Esophagus muscularis mucosa (tissue), 4 donors: ENCODE measurements at regions not wholly inside any gene's neighbourhood (a gene's known extent, or its start where the extent isn't known, plus 50 kb on each side); places are given as distances from the start of the nearest gene placed in this dataset.

ENCODE experiments used
- DNase-seq: peaks from one replicate; pipeline ENCODE4 v3.0.0-alpha.2; 2017; ENCODE audit errors: extremely low spot score
- H3K27ac ChIP-seq, 4 donors: fragments of 200-600 bp; sonication (generic); replicated peaks in 1 of 4; 1 replicate in 3 of 4; 2 replicates in 1 of 4; pipeline ENCODE4 v1.5.1; 2016 to 2019; ENCODE audit warnings: mild to moderate bottlenecking in 1 of 4
- H3K27me3 ChIP-seq, 4 donors: fragments of 200-600 bp; sonication (generic); one replicate each; pipeline versions ENCODE4 v1.5.1 to v1.6.0; 2016 to 2019
- H3K36me3 ChIP-seq, 4 donors: fragments of 200-600 bp; sonication (generic); one replicate each; pipeline ENCODE4 v1.5.1; 2016 to 2019
- H3K4me1 ChIP-seq, 4 donors: fragments of 200-600 bp; sonication (generic); one replicate each; pipeline ENCODE4 v1.5.1; 2016 to 2019
- H3K4me3 ChIP-seq, 4 donors: fragments of 200-600 bp; sonication (generic); 1 replicate in 2 of 4; 2 replicates in 2 of 4; pipeline ENCODE4 v1.5.1; 2016 to 2019; ENCODE audit warnings: mild to moderate bottlenecking in 4 of 4, moderate library complexity in 1 of 4
- H3K9me3 ChIP-seq, 4 donors: fragments of 200-600 bp; sonication (generic); 1 replicate in 3 of 4; 2 replicates in 1 of 4; pipeline ENCODE4 v1.5.1; 2016 to 2019
- EP300 ChIP-seq: sonication (generic); formaldehyde crosslinking; IDR thresholded peaks from one replicate; pipeline ENCODE4 v1.6.1; 2017; ENCODE audit warnings: antibody characterized with exemption
- POLR2A ChIP-seq: fragments of 450-650 bp; IDR thresholded peaks from one replicate; pipeline ENCODE4 v1.6.1; 2017; ENCODE audit warnings: antibody characterized with exemption, moderate library complexity, mild to moderate bottlenecking, low read depth
- POLR2AphosphoS5 ChIP-seq, 2 donors: sonication (generic); formaldehyde crosslinking; IDR thresholded peaks; one replicate each; pipeline ENCODE4 v1.6.1; 2017; ENCODE audit warnings: antibody characterized with exemption in 2 of 2
- WGBS: methylation state at CpG from one replicate; pipeline ENCODE4 v1.1.5; 2018; 5-methylcytosine and 5-hydroxymethylcytosine counted together
- intact Hi-C: fragments of 100-400 bp; cut with DNase I; formaldehyde crosslinking; loops from one replicate; pipeline ENCODE4 v1.15.1; 2023
- TF ChIP-seq, protein P1 (sequence below), 3 experiments: fragments of 200-600 bp in 2 of 3; fragments of 450-650 bp in 1 of 3; sonication (generic) in 2 of 3; IDR thresholded peaks; one replicate each; pipeline ENCODE4 v1.5.1; 2017 to 2019; ENCODE audit warnings: antibody characterized with exemption in 3 of 3, mild to moderate bottlenecking in 2 of 3, moderate library complexity in 1 of 3

DNA sequence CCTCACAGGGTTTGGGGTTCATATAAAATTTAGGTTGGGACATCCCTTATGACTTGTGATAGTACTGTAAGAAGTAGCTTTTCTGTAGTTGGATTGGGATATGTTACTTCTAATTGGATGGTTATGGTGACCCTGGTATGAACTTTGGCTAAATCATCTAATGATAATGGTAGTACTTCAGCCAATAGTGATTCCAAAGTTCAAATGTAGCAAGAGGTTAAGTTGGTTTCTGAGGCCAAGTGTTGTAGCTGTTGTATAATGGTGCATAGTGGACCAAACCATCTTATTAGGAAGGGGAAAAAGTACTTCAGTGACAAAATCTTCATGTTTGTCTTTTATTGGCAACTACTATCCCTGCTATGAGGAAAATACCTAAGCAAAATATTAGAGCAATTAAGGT lies 542.1 kb upstream of the IGFBP3 start:
- no peak overlapping the region for H3K27ac ChIP-seq
- H3K27me3 ChIP-seq: no peaks in the 10 kb centered on the region
- no peak for DNase-seq
- no peaks in the 10 kb centered on the region for H3K36me3 ChIP-seq
- intact Hi-C loops: no loop called here
- TF ChIP-seq, protein P1, sequence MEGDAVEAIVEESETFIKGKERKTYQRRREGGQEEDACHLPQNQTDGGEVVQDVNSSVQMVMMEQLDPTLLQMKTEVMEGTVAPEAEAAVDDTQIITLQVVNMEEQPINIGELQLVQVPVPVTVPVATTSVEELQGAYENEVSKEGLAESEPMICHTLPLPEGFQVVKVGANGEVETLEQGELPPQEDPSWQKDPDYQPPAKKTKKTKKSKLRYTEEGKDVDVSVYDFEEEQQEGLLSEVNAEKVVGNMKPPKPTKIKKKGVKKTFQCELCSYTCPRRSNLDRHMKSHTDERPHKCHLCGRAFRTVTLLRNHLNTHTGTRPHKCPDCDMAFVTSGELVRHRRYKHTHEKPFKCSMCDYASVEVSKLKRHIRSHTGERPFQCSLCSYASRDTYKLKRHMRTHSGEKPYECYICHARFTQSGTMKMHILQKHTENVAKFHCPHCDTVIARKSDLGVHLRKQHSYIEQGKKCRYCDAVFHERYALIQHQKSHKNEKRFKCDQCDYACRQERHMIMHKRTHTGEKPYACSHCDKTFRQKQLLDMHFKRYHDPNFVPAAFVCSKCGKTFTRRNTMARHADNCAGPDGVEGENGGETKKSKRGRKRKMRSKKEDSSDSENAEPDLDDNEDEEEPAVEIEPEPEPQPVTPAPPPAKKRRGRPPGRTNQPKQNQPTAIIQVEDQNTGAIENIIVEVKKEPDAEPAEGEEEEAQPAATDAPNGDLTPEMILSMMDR (IDR thresholded peaks at IDR 0.05): no peak
- TF ChIP-seq EP300 (no peak), POLR2A (no peak), POLR2AphosphoS5 (IDR thresholded peaks at IDR 0.05) (no peak)
- peaks cover 0 to 58% (median 42%) of the 10 kb centered on the region in 4 donors for H3K9me3 ChIP-seq
- no peak overlapping the region for H3K4me3 ChIP-seq
- H3K4me1 ChIP-seq: no peaks in the 10 kb centered on the region

DNA sequence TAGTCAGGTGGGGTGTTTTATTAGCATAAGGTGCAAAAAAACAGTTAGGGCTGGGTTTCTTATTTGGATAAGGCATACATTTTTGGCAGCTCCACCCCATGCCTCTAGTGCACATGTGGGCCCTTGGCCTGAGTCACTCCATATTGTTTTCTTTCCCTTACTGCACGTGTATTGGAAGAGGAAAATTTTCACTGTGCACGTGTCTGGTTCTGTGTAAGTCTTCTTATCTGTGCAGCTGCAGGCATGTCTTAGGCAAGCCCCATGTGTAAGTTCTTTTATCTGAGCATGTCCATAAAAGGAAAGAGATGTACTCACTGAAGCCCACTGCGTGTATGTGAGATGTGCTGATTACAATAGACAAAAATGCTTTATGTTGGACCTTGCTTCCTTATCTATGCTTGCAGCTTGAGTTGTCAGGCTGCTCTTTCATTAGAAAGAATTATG lies 540.3 kb upstream of the IGFBP3 start:
- Histone ChIP-seq H3K27me3 (no peaks in the 10 kb centered on the region), H3K9me3 (peaks cover 0 to 40% (median 24%) of the 10 kb centered on the region in 4 donors), H3K27ac (no peak overlapping the region), H3K4me3 (no peak overlapping the region), H3K36me3 (no peaks in the 10 kb centered on the region), H3K4me1 (no peaks in the 10 kb centered on the region)
- no peak for DNase-seq
- 80% methylated on average over 3 of the region's 3 CpGs for WGBS
- TF ChIP-seq EP300 (no peak), POLR2A (no peak), POLR2AphosphoS5 (IDR thresholded peaks at IDR 0.05) (no peak)
- TF ChIP-seq, protein P1 (IDR thresholded peaks at IDR 0.05): no peak
- intact Hi-C loops: no loop called here

DNA sequence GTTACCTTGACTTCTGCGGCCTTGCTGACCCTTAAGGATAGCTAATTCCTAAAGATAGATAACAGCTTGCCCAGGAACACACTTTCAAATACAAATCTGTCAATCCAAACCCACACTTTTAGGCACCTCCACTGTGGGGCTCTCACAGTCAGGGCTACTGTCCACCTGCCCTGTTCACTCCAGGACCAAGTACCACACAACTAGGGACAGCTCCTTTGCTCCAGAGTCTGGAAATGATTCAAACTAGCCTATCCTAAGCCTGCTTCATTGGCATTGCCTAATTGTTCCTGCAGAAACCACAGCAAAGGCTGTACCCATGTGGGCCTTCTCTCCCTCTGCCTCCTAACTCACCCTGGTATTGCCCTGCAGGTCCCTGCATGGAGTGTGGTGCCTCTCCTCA lies 538.9 kb upstream of the IGFBP3 start:
- TF ChIP-seq POLR2AphosphoS5 (IDR thresholded peaks at IDR 0.05): no peak
- TF ChIP-seq, protein P1 (IDR thresholded peaks at IDR 0.05): no peak
- no peak for TF ChIP-seq POLR2A
- no peak for TF ChIP-seq EP300
- Histone ChIP-seq H3K9me3 (peaks cover 0 to 26% (median 13%) of the 10 kb centered on the region in 4 donors), H3K4me3 (no peak overlapping the region), H3K27ac (no peak overlapping the region), H3K27me3 (no peaks in the 10 kb centered on the region), H3K4me1 (peaks cover 0 to 14% (median 3%) of the 10 kb centered on the region in 4 donors), H3K36me3 (no peaks in the 10 kb centered on the region)
- 100% methylated on average over 1 of the region's 1 CpG for WGBS
- intact Hi-C loops: no loop called here
- no peak for DNase-seq

DNA sequence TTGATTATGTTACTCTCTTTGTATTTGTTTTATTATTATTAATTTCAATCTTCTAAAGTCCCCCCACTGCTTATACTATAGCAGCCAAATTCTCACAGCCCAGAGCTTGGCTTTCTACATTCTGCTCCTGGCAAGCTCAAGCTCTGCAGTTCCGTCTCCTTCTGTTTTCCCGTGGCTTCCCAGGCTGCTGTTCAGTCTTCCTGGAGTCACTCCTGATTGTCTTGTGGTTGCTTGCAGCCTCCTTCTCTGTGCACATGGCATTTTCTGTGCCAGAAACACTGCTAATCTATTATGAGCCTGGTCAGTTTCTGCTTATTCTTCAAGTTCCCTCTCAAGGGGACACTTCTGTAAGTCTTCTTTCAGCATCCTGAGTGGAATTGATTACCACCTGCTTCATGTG lies 533.7 kb upstream of the IGFBP3 start:
- no peaks in the 10 kb centered on the region for H3K36me3 ChIP-seq
- intact Hi-C loops: no loop called here
- peaks cover 0 to under 1% (median 0%) of the 10 kb centered on the region in 4 donors for H3K9me3 ChIP-seq
- DNase-seq: no peak
- H3K4me1 ChIP-seq: peaks cover 0 to 16% (median 5%) of the 10 kb centered on the region in 4 donors
- TF ChIP-seq EP300 (no peak), POLR2AphosphoS5 (IDR thresholded peaks at IDR 0.05) (no peak), POLR2A (no peak)
- TF ChIP-seq, protein P1 (IDR thresholded peaks at IDR 0.05): no peak
- H3K4me3 ChIP-seq: no peak overlapping the region
- WGBS: 43% methylated on average over 2 of the region's 2 CpGs
- no peak overlapping the region for H3K27ac ChIP-seq
- H3K27me3 ChIP-seq: no peaks in the 10 kb centered on the region

DNA sequence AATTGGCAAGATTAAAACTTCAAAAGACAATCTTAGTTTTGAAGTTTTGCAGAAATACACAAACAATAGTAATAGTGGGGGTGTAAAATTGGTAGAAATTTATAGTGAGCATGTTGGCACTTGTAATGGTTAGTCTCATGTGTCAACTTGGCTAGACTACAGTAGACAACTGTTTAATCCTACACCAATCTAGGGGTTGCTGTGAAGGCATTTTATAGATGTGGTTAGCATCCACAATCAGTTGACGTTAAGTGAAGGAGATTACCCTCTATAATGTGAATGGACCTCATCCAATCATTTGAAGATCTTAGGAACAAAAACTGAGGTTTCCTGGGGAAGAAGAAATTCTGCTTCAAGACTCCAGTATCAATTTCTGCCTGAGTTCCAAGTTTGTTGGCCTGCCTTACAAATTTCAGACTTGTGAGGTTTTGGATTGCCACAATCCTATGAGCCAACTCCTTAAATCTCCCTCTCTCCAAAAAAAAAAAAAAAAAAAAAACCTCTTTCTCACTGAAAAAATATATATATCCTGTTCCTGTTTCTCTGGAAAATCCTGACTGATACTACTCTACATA lies 531.6 kb upstream of the IGFBP3 start:
- no peak overlapping the region for H3K4me3 ChIP-seq
- TF ChIP-seq, protein P1 (IDR thresholded peaks at IDR 0.05): no peak
- TF ChIP-seq EP300 (no peak), POLR2AphosphoS5 (IDR thresholded peaks at IDR 0.05) (no peak), POLR2A (no peak)
- H3K9me3 ChIP-seq: no peaks in the 10 kb centered on the region
- peaks cover 0 to 16% (median 5%) of the 10 kb centered on the region in 4 donors for H3K4me1 ChIP-seq
- H3K27me3 ChIP-seq: no peaks in the 10 kb centered on the region
- intact Hi-C loops: no loop called here
- no peak overlapping the region for H3K27ac ChIP-seq
- no peak for DNase-seq
- H3K36me3 ChIP-seq: no peaks in the 10 kb centered on the region
- WGBS: 93% methylated on average over 1 of the region's 1 CpG
